ENCODE measurements at regions not wholly inside any gene's neighbourhood (a gene's known extent, or its start where the extent isn't known, plus 50 kb on each side); places are given as distances from the start of the nearest gene placed in this dataset.

DNA sequence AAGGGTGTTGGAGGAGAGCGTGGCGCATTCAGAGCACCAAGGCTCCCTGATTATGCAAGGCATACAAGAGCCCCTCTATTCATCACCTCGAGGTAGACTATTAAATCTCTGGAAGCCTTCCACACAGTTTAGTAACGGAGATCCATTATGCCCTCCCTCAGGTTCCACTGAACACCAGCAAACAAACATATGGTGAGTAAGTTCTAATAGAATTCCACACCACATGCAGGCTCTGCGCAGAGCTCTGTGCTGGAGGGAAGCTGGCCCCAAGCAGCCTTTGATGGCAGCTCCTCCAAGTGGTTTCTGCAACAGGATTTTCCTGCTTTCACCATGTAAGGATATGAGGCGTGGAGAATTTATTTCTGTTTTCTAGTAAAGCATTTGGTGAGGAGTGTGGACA is 238.6 kb downstream of the C1D start:
- no peak overlapping the region for H3K4me3 Mint-ChIP-seq
- H3K4me1 Mint-ChIP-seq, result peaks cover 4% of the 10 kb centered on the region
- no peak overlapping the region for H3K27ac Mint-ChIP-seq
- ATAC-seq (no peak), DNase-seq (no peak)
- no peaks in the 10 kb centered on the region for H3K27me3 Mint-ChIP-seq
- H3K36me3 Mint-ChIP-seq (ENCODE audit: low read depth), result no peaks in the 10 kb centered on the region
- peaks cover 5% of the 10 kb centered on the region for H3K9me3 Mint-ChIP-seq

DNA sequence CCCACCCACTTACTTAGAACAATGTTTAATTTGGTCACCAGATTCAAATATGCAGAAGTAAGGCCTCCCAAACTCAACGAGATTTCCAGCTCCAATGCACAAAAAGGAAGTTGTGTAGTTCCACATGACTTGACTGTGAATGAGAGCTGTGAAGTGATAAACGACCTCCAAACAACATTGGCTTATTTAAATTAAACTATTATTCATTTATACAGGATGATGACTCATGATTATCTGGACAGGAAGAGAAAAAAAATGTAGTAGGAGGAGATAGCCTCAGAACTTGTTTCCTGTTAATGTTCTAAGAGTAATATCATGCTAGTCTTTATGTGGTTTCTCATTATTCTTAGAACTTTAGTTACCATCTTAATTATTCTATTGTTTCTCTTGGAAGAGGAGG is 237.3 kb downstream of the C1D start:
- no peak for DNase-seq
- peaks cover 5% of the 10 kb centered on the region for H3K9me3 Mint-ChIP-seq
- ATAC-seq, result no peak
- H3K36me3 Mint-ChIP-seq (ENCODE audit: low read depth), result no peaks in the 10 kb centered on the region
- no peak overlapping the region for H3K27ac Mint-ChIP-seq
- H3K4me1 Mint-ChIP-seq, result peaks cover 4% of the 10 kb centered on the region
- H3K4me3 Mint-ChIP-seq, result no peak overlapping the region
- H3K27me3 Mint-ChIP-seq, result no peaks in the 10 kb centered on the region

DNA sequence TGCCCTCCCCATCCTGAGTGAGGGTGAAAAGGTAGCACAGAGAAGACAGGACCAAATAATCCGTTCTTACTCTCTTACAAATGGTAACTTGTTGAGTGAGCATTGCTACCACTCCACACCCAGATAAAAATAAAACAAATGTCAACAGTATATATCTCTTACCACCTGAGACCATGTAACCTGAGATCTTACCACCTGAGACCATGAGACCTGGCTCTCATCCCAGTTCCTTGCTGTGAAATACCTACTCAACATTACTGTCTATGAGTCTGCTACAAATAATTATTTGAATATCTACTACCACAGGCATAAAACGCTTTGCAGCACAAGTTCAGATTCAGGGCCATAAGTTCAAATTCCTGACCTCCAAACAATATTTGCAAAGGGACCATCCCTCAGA is 234.7 kb downstream of the C1D start:
- Mint-ChIP-seq H3K36me3 (ENCODE audit: low read depth) (no peaks in the 10 kb centered on the region), H3K4me1 (peaks cover 4% of the 10 kb centered on the region), H3K27ac (no peak overlapping the region), H3K4me3 (no peak overlapping the region), H3K27me3 (no peaks in the 10 kb centered on the region), H3K9me3 (peaks cover 5% of the 10 kb centered on the region)
- no peak for ATAC-seq
- DNase-seq, result no peak

DNA sequence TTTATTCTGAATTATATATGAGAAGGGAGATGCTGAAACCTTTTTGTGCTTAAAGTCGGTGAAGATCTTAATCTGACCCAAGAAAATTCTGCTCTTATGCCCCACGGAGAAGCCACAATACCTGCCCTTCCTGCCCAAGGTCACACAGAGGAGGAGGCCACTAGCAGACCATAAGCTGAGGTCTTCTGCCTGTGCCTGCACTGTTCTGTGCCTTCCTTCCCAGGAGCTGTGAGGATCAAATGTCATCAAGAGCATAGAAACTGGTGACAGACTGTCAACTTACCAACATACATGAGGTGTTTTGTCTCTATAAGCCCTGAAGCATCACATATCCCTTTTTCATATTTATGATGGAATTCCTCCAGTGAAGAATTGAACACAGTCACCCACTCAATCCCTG is 233.3 kb downstream of the C1D start:
- no peaks in the 10 kb centered on the region for H3K27me3 Mint-ChIP-seq
- no peak for ATAC-seq
- H3K36me3 Mint-ChIP-seq (ENCODE audit: low read depth), result no peaks in the 10 kb centered on the region
- H3K9me3 Mint-ChIP-seq, result peaks cover 5% of the 10 kb centered on the region
- H3K4me3 Mint-ChIP-seq, result no peak overlapping the region
- DNase-seq, result no peak
- peaks cover 4% of the 10 kb centered on the region for H3K4me1 Mint-ChIP-seq
- H3K27ac Mint-ChIP-seq, result no peak overlapping the region

DNA sequence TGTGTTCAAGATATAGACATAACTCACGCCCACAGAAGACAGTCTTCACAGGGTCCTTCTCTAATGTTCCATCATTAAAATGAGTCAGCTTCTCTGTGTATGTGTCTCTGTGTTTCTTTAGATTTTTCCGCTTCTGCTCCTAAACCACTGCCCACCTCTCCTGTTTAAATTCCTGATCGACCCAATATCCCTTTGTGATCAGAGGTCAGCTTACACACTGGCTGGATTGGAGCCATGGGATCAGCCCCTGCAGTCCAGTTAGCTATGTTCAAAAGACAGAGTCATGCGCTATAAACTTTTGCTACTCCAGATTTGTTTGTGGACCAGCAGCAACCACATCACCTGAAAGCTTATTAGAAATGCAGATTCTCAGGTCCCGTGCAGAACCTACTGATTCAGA is 229.2 kb downstream of the C1D start:
- Mint-ChIP-seq H3K9me3 (no peaks in the 10 kb centered on the region), H3K36me3 (ENCODE audit: low read depth) (no peaks in the 10 kb centered on the region), H3K4me3 (no peak overlapping the region), H3K27ac (no peak overlapping the region), H3K4me1 (no peaks in the 10 kb centered on the region), H3K27me3 (no peaks in the 10 kb centered on the region)
- no peak for DNase-seq
- no peak for ATAC-seq

DNA sequence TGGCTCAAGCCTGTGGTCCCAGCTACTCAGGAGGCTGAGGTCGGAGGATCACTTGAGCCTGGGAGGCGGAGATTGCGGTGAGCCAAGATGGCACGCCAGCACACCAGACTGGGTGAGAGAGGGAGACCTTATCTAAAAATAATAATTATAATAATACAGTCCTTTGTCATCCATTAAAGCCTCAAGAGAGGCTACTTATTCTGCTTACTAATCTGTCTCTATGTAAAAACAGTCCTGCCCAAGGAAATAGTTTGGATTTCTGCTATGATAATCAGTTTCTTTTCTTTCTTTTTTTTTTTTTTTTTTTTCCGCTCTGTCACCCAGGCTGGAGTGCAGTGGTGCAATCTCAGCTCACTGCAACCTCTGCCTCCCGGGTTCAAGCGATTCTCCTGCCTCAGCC is 228.3 kb downstream of the C1D start:
- DNase-seq (no peak), ATAC-seq (no peak)
- Mint-ChIP-seq H3K4me1 (no peaks in the 10 kb centered on the region), H3K27me3 (no peaks in the 10 kb centered on the region), H3K9me3 (no peaks in the 10 kb centered on the region), H3K4me3 (no peak overlapping the region), H3K36me3 (ENCODE audit: low read depth) (no peaks in the 10 kb centered on the region), H3K27ac (no peak overlapping the region)

DNA sequence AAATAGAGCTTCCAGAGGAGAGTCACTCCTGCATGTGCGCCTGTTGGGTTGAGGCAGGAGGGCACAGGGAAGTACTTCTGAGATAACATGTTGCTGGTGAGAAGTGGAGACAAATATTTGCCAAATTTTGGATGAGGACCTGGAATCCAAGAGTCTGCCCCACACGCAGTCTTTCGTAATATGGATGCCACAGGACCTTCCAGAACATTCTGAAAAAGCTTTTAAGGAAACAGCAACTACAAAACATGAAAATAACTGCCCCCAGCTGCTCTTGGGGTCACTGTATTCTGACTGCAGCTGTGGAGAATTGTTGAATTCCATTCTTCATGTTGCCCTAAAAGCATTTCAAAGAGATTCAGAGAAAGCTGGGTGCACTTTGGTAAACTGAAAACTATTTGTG is 227.5 kb downstream of the C1D start:
- no peaks in the 10 kb centered on the region for H3K36me3 Mint-ChIP-seq (ENCODE audit: low read depth)
- DNase-seq (no peak), ATAC-seq (no peak)
- H3K27ac Mint-ChIP-seq, result no peak overlapping the region
- H3K4me1 Mint-ChIP-seq, result no peaks in the 10 kb centered on the region
- no peaks in the 10 kb centered on the region for H3K27me3 Mint-ChIP-seq
- no peaks in the 10 kb centered on the region for H3K9me3 Mint-ChIP-seq
- no peak overlapping the region for H3K4me3 Mint-ChIP-seq

DNA sequence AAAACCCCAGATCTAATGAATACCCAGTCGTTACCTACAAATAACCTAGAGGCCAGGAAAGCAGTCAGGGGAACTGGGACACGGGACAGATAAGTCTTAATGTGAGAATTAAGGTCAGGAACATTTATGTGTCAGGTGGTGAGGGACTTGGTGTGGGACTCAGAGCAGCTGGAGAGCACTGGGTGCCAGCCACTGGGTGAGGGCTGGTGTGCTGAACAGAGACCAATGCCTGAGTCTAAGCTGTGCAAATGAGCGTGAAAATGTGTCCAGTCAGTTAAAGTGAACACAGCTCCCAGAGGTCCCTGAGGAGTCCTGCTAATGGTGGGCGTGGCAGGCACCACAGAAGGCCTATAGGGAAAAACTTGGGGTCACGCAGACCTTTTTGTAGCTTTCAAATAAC is 225.9 kb downstream of the C1D start:
- Mint-ChIP-seq H3K36me3 (ENCODE audit: low read depth) (no peaks in the 10 kb centered on the region), H3K4me1 (no peaks in the 10 kb centered on the region), H3K9me3 (no peaks in the 10 kb centered on the region), H3K4me3 (no peak overlapping the region), H3K27me3 (no peaks in the 10 kb centered on the region), H3K27ac (no peak overlapping the region)
- DNase-seq (no peak), ATAC-seq (no peak)

DNA sequence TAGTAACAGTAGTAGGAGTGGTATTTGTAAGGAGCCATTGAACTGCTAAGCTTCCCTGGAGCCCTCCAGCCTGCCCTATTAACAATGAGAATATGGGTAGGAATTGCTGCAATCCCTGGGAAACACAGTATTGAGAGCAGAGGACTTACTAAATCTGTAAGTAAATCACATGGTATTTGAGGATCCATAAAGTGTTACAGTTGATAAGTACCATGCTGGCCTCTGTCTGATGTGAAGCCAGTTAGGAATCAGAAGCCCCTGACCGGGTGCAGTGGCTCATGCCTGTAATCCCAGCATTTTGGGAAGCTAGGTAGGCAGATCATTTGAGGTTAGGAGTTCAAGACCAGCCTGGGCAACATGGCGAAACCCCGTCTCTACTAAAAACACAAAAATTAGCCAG is 224.6 kb downstream of the C1D start:
- ATAC-seq, result no peak
- Mint-ChIP-seq H3K27me3 (no peaks in the 10 kb centered on the region), H3K36me3 (ENCODE audit: low read depth) (no peaks in the 10 kb centered on the region), H3K9me3 (no peaks in the 10 kb centered on the region), H3K4me1 (no peaks in the 10 kb centered on the region), H3K4me3 (no peak overlapping the region), H3K27ac (no peak overlapping the region)
- no peak for DNase-seq

DNA sequence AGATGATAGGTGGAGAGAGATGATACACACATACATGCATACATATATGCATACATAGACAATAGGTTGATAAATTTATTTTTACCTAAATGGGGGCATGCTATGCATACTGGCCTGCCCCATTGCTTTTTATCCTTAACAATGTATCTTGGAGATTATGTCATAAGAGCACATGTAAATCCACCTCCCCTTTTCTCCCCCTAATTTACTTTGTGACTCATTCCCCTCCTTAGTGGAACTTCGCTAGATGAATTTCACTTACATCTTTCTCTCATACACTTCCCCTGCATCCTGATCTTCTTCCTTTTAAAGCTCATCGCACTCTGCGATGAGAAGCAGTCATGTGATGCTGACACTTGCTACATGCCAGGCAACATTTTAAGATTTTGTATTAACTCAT is 223.6 kb downstream of the C1D start:
- no peaks in the 10 kb centered on the region for H3K36me3 Mint-ChIP-seq (ENCODE audit: low read depth)
- H3K9me3 Mint-ChIP-seq, result no peaks in the 10 kb centered on the region
- H3K4me1 Mint-ChIP-seq, result no peaks in the 10 kb centered on the region
- H3K27ac Mint-ChIP-seq, result no peak overlapping the region
- no peak overlapping the region for H3K4me3 Mint-ChIP-seq
- ATAC-seq (no peak), DNase-seq (no peak)
- no peaks in the 10 kb centered on the region for H3K27me3 Mint-ChIP-seq

DNA sequence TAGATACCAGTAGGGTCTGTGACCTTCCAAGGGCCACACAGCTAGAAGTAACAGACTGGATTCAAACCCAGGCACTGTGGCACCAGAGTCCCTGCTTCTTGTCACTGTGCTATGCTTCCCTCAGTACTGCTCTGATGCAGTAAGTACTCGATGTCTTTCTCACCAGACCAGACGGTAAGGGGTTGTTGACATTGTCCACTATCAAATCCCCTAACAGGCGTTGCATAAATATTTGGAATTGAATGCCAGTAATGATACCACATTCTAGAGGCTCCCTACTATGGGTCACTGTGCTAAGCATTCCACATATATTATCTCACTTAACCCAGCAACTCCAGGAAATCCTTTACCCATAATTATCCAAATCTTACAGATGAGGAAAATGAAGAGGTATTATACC is 223.1 kb downstream of the C1D start:
- DNase-seq (no peak), ATAC-seq (no peak)
- Mint-ChIP-seq H3K4me3 (no peak overlapping the region), H3K27ac (no peak overlapping the region), H3K9me3 (no peaks in the 10 kb centered on the region), H3K27me3 (no peaks in the 10 kb centered on the region), H3K4me1 (no peaks in the 10 kb centered on the region), H3K36me3 (ENCODE audit: low read depth) (no peaks in the 10 kb centered on the region)

DNA sequence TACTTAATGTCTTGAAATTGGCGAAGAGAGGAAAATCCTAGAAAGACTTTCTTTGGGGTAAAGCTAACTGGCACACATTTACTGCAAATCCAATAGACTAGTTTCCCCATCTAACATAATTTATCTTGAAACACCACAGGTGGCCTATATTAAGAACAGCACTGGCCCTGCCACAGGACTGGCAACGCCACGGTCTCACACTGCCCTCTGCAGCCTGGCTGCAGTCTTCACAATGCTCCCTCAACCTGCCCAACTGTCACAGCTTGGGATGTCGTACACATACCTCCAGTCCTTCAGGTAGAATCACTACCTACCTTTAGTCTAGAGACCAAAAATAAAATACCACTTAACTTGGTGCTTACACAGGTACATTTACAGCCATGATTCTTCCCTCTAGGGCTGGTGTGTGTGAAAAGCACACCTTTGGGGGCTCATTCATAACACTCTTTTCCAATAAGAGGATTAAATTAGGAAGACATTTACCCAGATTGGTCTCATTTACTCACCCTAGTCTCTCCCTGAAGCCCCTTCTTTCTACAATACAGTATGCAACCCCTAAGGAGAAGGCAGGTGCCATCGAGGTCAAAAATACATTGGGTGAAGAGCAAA is 222.2 kb downstream of the C1D start:
- H3K36me3 Mint-ChIP-seq (ENCODE audit: low read depth), result no peaks in the 10 kb centered on the region
- no peaks in the 10 kb centered on the region for H3K4me1 Mint-ChIP-seq
- no peak overlapping the region for H3K27ac Mint-ChIP-seq
- peak; percentile 64 for ATAC-seq
- H3K9me3 Mint-ChIP-seq, result no peaks in the 10 kb centered on the region
- H3K4me3 Mint-ChIP-seq, result no peak overlapping the region
- DNase-seq, result peak; percentile 31
- no peaks in the 10 kb centered on the region for H3K27me3 Mint-ChIP-seq

DNA sequence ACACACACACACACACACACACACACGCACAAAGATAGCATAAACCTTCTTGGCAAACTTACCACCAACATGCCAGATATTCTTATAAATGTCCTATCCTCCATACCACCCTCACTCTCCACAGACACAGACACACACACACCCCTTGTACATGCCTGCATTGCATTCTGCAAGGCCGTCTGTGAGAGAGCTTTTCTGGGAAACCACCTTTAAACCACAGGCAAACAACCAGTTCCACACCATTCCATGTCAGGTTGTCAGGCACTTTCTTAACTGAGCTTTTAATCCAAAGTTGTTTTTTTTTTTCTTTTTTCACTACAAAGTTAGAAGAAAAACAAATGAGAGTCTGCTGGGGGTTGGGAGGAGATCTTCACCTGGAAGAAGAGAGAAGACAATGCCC is 221.1 kb downstream of the C1D start:
- no peaks in the 10 kb centered on the region for H3K27me3 Mint-ChIP-seq
- H3K27ac Mint-ChIP-seq, result no peak overlapping the region
- H3K9me3 Mint-ChIP-seq, result no peaks in the 10 kb centered on the region
- no peaks in the 10 kb centered on the region for H3K36me3 Mint-ChIP-seq (ENCODE audit: low read depth)
- ATAC-seq (no peak), DNase-seq (no peak)
- H3K4me1 Mint-ChIP-seq, result no peaks in the 10 kb centered on the region
- no peak overlapping the region for H3K4me3 Mint-ChIP-seq

DNA sequence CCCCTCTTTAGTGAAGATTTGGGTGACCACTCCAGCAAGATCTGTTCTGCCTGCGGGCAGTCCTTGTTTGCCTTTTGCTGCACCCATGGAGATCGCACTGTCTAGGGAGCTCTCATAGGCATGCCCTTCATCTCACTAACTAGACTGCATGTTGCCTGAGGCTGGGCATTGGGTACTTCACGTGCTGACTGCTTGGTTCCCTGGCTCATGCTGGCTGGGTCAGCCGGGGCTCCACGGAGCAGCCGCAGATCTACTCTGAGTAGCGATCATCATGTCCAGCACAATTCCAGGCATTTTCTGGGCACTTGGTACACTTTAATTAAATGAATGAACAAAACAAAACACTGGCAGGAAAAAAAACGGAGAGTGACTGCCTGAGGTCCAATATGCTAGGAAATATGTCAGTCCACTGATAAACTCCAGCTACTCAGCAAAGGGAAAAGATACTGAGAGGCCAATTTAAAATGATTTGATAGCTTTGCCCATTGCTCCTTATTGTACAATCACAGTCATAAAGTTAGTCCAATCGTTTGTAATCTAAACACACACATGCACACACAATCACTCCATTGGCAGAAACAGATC is 220.3 kb downstream of the C1D start:
- H3K4me1 Mint-ChIP-seq, result no peaks in the 10 kb centered on the region
- H3K27ac Mint-ChIP-seq, result no peak overlapping the region
- ATAC-seq, result no peak
- H3K36me3 Mint-ChIP-seq (ENCODE audit: low read depth), result no peaks in the 10 kb centered on the region
- no peaks in the 10 kb centered on the region for H3K27me3 Mint-ChIP-seq
- H3K4me3 Mint-ChIP-seq, result no peak overlapping the region
- DNase-seq, result no peak
- H3K9me3 Mint-ChIP-seq, result no peaks in the 10 kb centered on the region

DNA sequence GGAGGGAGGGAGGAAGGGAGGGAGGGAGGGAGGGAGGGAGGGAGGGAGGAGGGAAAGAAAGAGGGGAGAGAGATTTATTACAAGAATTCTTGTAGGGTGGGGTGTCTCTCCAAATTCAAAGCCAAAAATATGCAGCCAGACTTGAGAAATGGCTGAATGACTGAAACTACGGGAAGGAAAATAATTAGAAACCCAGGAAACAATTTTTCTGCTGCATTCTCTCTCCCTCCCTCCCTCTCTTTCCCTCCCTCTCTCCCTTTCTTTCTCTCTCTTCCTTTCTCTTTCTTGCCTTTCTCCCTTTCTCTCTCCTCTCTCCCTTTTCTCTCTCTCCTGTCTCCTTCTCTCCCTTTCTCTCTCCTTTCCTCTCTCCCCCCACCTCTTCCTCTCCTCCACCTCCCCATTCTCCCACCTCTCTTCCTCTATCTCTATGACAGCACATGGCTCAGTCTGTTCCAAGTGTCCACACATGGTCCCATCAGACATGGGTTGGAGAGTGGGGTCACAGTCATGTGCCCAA is 218.7 kb downstream of the C1D start:
- Mint-ChIP-seq H3K27me3 (peaks cover 4% of the 10 kb centered on the region), H3K27ac (no peak overlapping the region), H3K36me3 (ENCODE audit: low read depth) (no peaks in the 10 kb centered on the region), H3K4me3 (no peak overlapping the region), H3K9me3 (no peaks in the 10 kb centered on the region), H3K4me1 (no peaks in the 10 kb centered on the region)
- ATAC-seq, result no peak
- DNase-seq, result no peak

Measured in activated naive CD8-positive, alpha-beta T cell treated with anti-CD3 and anti-CD28 coated beads, Interleukin-2, amount 50 U/mL, for 24 hours (primary cell).